Smooth muscle cell (in vitro differentiated cells): ENCODE measurements at regions not wholly inside any gene's neighbourhood (a gene's known extent, or its start where the extent isn't known, plus 50 kb on each side); places are given as distances from the start of the nearest gene placed in this dataset.

ENCODE experiments used
- DNase-seq: peaks from one replicate; lab custom pipeline; 2025; ENCODE audit not compliant: unreplicated experiment; lab: John Stamatoyannopoulos, UW
- H2AFZ ChIP-seq: fragments of 200-600 bp; sonication (generic); 2 replicates; pipeline ENCODE4 v1.6.0; 2016; ENCODE audit warnings: antibody characterized with exemption, low read depth, mild to moderate bottlenecking
- H3F3A ChIP-seq: fragments of 200-600 bp; sonication (generic); 2 replicates; pipeline ENCODE4 v1.6.0; 2017; ENCODE audit warnings: antibody characterized with exemption, low read depth
- H3K27ac ChIP-seq: fragments of 200-600 bp; sonication (generic); 2 replicates; pipeline ENCODE4 v1.5.1; 2016; ENCODE audit warnings: low read depth, mild to moderate bottlenecking
- H3K27me3 ChIP-seq: fragments of 200-600 bp; sonication (generic); 2 replicates; pipeline ENCODE4 v1.6.1; 2016; ENCODE audit warnings: low read depth, mild to moderate bottlenecking
- H3K36me3 ChIP-seq: fragments of 200-600 bp; sonication (generic); 2 replicates; pipeline ENCODE4 v1.5.1; 2016; ENCODE audit warnings: low read depth
- H3K4me1 ChIP-seq: fragments of 200-600 bp; sonication (generic); 2 replicates; pipeline ENCODE4 v1.5.1; 2016; ENCODE audit warnings: low read depth
- H3K4me2 ChIP-seq: fragments of 200-600 bp; sonication (generic); 2 replicates; pipeline ENCODE4 v1.6.0; 2016; ENCODE audit warnings: mild to moderate bottlenecking
- H3K4me3 ChIP-seq: fragments of 200-600 bp; sonication (generic); 2 replicates; pipeline ENCODE4 v1.5.1; 2016; ENCODE audit warnings: mild to moderate bottlenecking
- H3K79me2 ChIP-seq: fragments of 200-600 bp; sonication (generic); 2 replicates; pipeline ENCODE4 v1.6.0; 2016; ENCODE audit warnings: low read depth, mild to moderate bottlenecking
- H3K9ac ChIP-seq: fragments of 200-600 bp; sonication (generic); 2 replicates; pipeline ENCODE4 v1.6.0; 2016; ENCODE audit warnings: low read depth
- H3K9me3 ChIP-seq: fragments of 200-600 bp; sonication (generic); replicated peaks from 2 replicates; pipeline ENCODE4 v1.5.1; 2016; ENCODE audit warnings: low read depth
- H4K20me1 ChIP-seq: fragments of 200-600 bp; sonication (generic); 2 replicates; pipeline ENCODE4 v1.6.0; 2016; ENCODE audit warnings: low read depth
- WGBS: methylation state at CpG from one replicate; pipeline ENCODE4 v1.1.7; 2016; ENCODE audit warnings: low lambda C conversion rate; 5-methylcytosine and 5-hydroxymethylcytosine counted together
- TF ChIP-seq, protein P1 (sequence below): fragments of 200-600 bp; sonication (generic); IDR thresholded peaks from 2 replicates; pipeline ENCODE4 v1.5.1; 2017; ENCODE audit warnings: borderline replicate concordance, mild to moderate bottlenecking, antibody characterized with exemption; ENCODE audit not compliant: insufficient read depth, poor library complexity, severe bottlenecking

DNA sequence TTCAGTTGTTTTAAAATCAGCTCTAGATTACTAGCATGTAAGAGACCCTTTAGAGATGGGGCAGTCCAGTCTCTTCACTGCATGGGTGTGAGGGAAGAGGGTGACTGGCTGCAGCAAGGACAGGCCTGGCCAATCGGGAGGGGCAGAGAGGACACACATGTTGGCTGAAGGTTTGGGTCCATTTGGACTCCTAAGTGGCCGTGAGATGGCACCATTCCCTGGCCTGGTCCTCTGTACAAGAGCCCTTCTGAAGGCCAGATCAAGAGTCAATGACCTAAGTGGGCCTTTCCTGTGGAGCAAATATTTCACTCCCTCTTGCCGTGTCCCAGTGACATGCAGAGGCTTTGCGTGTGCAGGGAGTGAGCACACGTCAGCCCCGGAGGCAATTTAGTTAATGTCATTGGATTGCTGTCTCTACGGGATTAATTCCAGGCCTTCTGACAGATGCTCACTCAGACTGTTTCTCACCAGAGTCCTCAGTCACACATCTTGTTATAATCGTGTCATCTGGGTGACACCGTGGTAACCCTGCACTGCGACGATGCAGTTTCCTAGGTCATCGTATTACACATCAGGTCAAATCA is 613.0 kb downstream of the NPHP4 start:
- no peak overlapping the region for H3K4me2 ChIP-seq
- WGBS = 96% methylated on average over 12 of the region's 12 CpGs
- no peaks in the 10 kb centered on the region for H3K9me3 ChIP-seq
- no peaks in the 10 kb centered on the region for H3F3A ChIP-seq
- no peak overlapping the region for H3K9ac ChIP-seq
- H3K27ac ChIP-seq = no peak overlapping the region
- no peak overlapping the region for H3K4me3 ChIP-seq
- H3K79me2 ChIP-seq = no peaks in the 10 kb centered on the region
- TF ChIP-seq, protein P1, sequence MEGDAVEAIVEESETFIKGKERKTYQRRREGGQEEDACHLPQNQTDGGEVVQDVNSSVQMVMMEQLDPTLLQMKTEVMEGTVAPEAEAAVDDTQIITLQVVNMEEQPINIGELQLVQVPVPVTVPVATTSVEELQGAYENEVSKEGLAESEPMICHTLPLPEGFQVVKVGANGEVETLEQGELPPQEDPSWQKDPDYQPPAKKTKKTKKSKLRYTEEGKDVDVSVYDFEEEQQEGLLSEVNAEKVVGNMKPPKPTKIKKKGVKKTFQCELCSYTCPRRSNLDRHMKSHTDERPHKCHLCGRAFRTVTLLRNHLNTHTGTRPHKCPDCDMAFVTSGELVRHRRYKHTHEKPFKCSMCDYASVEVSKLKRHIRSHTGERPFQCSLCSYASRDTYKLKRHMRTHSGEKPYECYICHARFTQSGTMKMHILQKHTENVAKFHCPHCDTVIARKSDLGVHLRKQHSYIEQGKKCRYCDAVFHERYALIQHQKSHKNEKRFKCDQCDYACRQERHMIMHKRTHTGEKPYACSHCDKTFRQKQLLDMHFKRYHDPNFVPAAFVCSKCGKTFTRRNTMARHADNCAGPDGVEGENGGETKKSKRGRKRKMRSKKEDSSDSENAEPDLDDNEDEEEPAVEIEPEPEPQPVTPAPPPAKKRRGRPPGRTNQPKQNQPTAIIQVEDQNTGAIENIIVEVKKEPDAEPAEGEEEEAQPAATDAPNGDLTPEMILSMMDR = no peak
- H4K20me1 ChIP-seq = no peaks in the 10 kb centered on the region
- no peak overlapping the region for H2AFZ ChIP-seq
- H3K4me1 ChIP-seq = no peaks in the 10 kb centered on the region
- no peaks in the 10 kb centered on the region for H3K36me3 ChIP-seq
- DNase-seq = no peak
- H3K27me3 ChIP-seq = no peaks in the 10 kb centered on the region

DNA sequence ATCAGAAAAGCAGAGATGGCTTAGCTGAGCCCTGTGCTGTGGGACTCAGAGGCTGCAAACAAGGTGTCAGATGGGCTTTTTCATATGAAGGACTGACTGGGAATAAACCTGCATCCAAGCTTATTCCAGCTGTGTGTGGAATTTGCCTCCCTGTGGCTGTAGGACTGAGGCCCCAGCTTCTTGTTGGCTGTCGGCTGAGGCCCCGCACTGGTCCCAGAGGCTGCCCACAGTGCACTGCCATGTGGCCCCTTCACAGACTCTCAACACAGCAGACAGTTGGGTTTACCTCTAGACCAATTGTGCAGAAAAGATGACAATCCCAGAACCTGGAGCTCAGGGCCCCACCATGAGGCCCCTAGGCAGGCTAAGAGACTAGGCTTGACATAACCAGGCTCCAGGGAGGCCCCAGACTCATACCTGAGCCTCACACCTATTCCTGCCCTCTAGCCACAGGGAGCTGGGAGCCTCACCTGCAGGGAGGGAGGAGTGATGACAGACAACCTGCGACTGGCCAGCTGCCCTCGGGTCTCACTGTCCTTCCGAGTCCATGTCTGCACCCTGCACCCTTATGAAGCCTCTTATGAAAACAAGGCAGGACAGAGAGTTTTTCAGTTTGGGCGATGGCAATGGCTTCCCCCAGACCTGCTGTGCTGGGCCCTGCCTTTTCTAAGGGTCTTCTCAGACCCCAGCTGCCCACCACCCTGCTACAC is 615.5 kb downstream of the NPHP4 start:
- no peak overlapping the region for H3K9ac ChIP-seq
- 91% methylated on average over 6 of the region's 6 CpGs for WGBS
- H3K27me3 ChIP-seq = no peaks in the 10 kb centered on the region
- no peak overlapping the region for H3K27ac ChIP-seq
- H3K4me1 ChIP-seq = no peaks in the 10 kb centered on the region
- no peak overlapping the region for H2AFZ ChIP-seq
- DNase-seq = no peak
- H3F3A ChIP-seq = no peaks in the 10 kb centered on the region
- no peak overlapping the region for H3K4me2 ChIP-seq
- H4K20me1 ChIP-seq = no peaks in the 10 kb centered on the region
- no peaks in the 10 kb centered on the region for H3K79me2 ChIP-seq
- H3K36me3 ChIP-seq = no peaks in the 10 kb centered on the region
- TF ChIP-seq, protein P1 = no peak
- no peak overlapping the region for H3K4me3 ChIP-seq
- H3K9me3 ChIP-seq = no peaks in the 10 kb centered on the region

DNA sequence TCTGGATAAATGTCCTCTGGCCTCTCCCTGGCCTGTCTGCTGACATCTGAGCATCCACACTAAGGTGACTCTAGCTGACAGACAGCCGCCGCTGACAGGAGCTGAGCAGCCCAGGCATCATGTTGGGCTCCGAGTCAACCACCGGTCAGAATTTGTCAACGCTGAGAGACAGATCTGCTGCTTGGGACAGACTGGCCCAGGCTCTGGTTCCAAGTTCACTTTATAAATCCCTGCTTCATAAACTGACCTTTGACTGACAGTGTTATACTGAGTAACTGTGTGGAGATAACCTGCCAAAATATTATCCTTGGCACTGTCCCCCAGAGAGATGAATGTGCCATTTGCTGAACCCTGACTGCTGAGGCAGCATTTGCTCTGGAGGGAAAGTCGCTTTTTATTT is 616.7 kb downstream of the NPHP4 start:
- Histone ChIP-seq H3F3A (no peaks in the 10 kb centered on the region), H3K4me1 (no peaks in the 10 kb centered on the region), H3K36me3 (no peaks in the 10 kb centered on the region), H3K4me2 (no peak overlapping the region), H3K27ac (no peak overlapping the region), H3K27me3 (no peaks in the 10 kb centered on the region), H4K20me1 (no peaks in the 10 kb centered on the region), H3K79me2 (no peaks in the 10 kb centered on the region), H3K9me3 (no peaks in the 10 kb centered on the region), H3K4me3 (no peak overlapping the region), H2AFZ (no peak overlapping the region), H3K9ac (no peak overlapping the region)
- TF ChIP-seq, protein P1 = no peak
- DNase-seq = no peak
- WGBS = 90% methylated on average over 6 of the region's 6 CpGs

DNA sequence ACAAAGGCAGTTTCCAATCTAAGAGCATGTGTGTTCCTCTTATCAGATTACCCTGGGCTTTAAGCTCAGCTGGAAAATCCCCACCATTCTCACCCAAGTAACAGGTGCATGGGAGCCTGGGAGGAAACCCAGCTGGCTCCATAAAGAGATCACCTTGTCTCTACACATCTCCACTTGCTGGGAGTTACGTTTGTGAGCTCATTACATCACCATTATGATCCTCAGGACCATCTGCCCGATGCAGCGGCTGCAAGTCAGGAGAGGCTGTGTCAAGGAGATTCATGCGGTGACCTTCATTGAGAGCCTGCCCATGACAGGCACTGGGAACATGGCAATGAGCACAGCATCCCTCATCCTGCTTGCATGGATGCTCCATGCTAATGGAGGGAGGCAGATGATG is 618.0 kb downstream of the NPHP4 start:
- H2AFZ ChIP-seq = no peak overlapping the region
- no peaks in the 10 kb centered on the region for H4K20me1 ChIP-seq
- H3K9me3 ChIP-seq = no peaks in the 10 kb centered on the region
- no peak overlapping the region for H3K9ac ChIP-seq
- TF ChIP-seq, protein P1 = no peak
- H3K4me2 ChIP-seq = no peak overlapping the region
- H3K27me3 ChIP-seq = no peaks in the 10 kb centered on the region
- no peak overlapping the region for H3K4me3 ChIP-seq
- H3K27ac ChIP-seq = no peak overlapping the region
- no peak for DNase-seq
- no peaks in the 10 kb centered on the region for H3K36me3 ChIP-seq
- no peaks in the 10 kb centered on the region for H3K79me2 ChIP-seq
- WGBS = 89% methylated on average over 4 of the region's 4 CpGs
- no peaks in the 10 kb centered on the region for H3F3A ChIP-seq
- no peaks in the 10 kb centered on the region for H3K4me1 ChIP-seq
